Transverse colon (tissue), 4 donors: ENCODE measurements at regions not wholly inside any gene's neighbourhood (a gene's known extent, or its start where the extent isn't known, plus 50 kb on each side); places are given as distances from the start of the nearest gene placed in this dataset.

Experiments
- DNase-seq: peaks from one replicate; pipeline ENCODE4 v3.0.0-alpha.2; 2019
- H3K27ac ChIP-seq, 4 donors: fragments of 200-600 bp; sonication (generic); 2 replicates each; pipeline ENCODE4 v1.5.1; 2016 to 2018; ENCODE audit warnings: inconsistent platforms in 4 of 4
- H3K27me3 ChIP-seq: fragments of 200-600 bp; sonication (generic); 2 replicates; pipeline ENCODE4 v1.5.1; 2017; ENCODE audit warnings: inconsistent platforms
- H3K36me3 ChIP-seq, 4 donors: fragments of 200-600 bp; sonication (generic); 2 replicates each; pipeline ENCODE4 v1.5.1; 2017 to 2019; ENCODE audit warnings: inconsistent platforms in 4 of 4
- H3K4me1 ChIP-seq, 4 donors: fragments of 200-600 bp; sonication (generic); 2 replicates each; pipeline ENCODE4 v1.5.1; 2017 to 2020; ENCODE audit warnings: inconsistent platforms in 4 of 4
- H3K4me3 ChIP-seq, 4 donors: fragments of 200-600 bp; sonication (generic); 1 replicate in 1 of 4; 2 replicates in 3 of 4; pipeline versions ENCODE4 v1.5.1 to v1.6.1; 2017 to 2019; ENCODE audit warnings: inconsistent platforms in 4 of 4
- H3K9me3 ChIP-seq, 2 donors: fragments of 200-600 bp; sonication (generic); 2 replicates each; pipeline ENCODE4 v1.5.1; 2017 to 2019; ENCODE audit warnings: inconsistent platforms in 2 of 2
- CTCF ChIP-seq, 5 experiments: fragments of 200-600 bp in 3 of 5; fragments of 450-650 bp in 2 of 5; sonication (generic) in 3 of 5; IDR thresholded peaks; 1 replicate in 2 of 5; 2 replicates in 3 of 5; pipeline ENCODE4 v1.5.1; 2016 to 2017; ENCODE audit warnings: antibody characterized with exemption in 5 of 5, inconsistent platforms in 3 of 5, mild to moderate bottlenecking in 2 of 5, moderate library complexity in 1 of 5
- EP300 ChIP-seq: sonication (generic); formaldehyde crosslinking; IDR thresholded peaks from one replicate; pipeline ENCODE4 v1.6.1; 2017; ENCODE audit warnings: antibody characterized with exemption, low read depth
- POLR2A ChIP-seq: fragments of 450-650 bp; IDR thresholded peaks from one replicate; pipeline ENCODE4 v1.6.1; 2016; ENCODE audit warnings: antibody characterized with exemption, mild to moderate bottlenecking, moderate library complexity
- POLR2AphosphoS5 ChIP-seq, 3 donors: sonication (generic); formaldehyde crosslinking; IDR thresholded peaks; one replicate each; pipeline ENCODE4 v1.6.1; 2016; ENCODE audit warnings: antibody characterized with exemption in 3 of 3
- WGBS, 2 donors: methylation state at CpG; one replicate each; pipeline ENCODE4 v1.1.5; 2018; ENCODE audit warnings: low coverage in 1 of 2; 5-methylcytosine and 5-hydroxymethylcytosine counted together
- in situ Hi-C, 4 donors: fragments of 200-750 bp; cut with MboI; loops; one replicate each; pipeline versions ENCODE4 v1.15.0 to v1.15.1; 2017; ENCODE audit warnings: low sequenced_read_pairs in 3 of 4, low pct_ligation_motif_present in 1 of 4, low pct_unique_long_range_greater_than_20kb in 1 of 4
- intact Hi-C: fragments of 100-400 bp; cut with DNase I; formaldehyde crosslinking; loops from one replicate; pipeline ENCODE4 v1.15.1; 2023; ENCODE audit warnings: low total_unique reads

GRCh38 chr1:37102656-37103382, 68.5 kb upstream of the GRIK3 start:
- no peak for TF ChIP-seq EP300
- no peak for TF ChIP-seq CTCF (IDR thresholded peaks at IDR 0.05)
- TF ChIP-seq POLR2A: no peak
- TF ChIP-seq POLR2AphosphoS5 (IDR thresholded peaks at IDR 0.05): no peak
- 78 to 80% methylated on average over 2 of the region's 2 CpGs for WGBS, 2 donors
- Histone ChIP-seq H3K36me3 (no peaks in the 10 kb centered on the region), H3K9me3 (no peaks in the 10 kb centered on the region), H3K4me1 (no peaks in the 10 kb centered on the region), H3K4me3 (no peak overlapping the region), H3K27me3 (peaks cover 4% of the 10 kb centered on the region), H3K27ac (no peak overlapping the region)
- no peak for DNase-seq
- intact Hi-C loops (no loop called here), in situ Hi-C loops (no loop called here)

- H3K4me3 ChIP-seq: no peak overlapping the region
- intact Hi-C loops: no loop called here
- in situ Hi-C loops: no loop called here
- H3K4me1 ChIP-seq: no peaks in the 10 kb centered on the region
- 75% methylated on average over 5 of the region's 5 CpGs; no CpG with 5 or more reads in 1 of the 2 donors for WGBS, 2 donors
- H3K27me3 ChIP-seq: peaks cover 4% of the 10 kb centered on the region
- H3K9me3 ChIP-seq: no peaks in the 10 kb centered on the region
- H3K27ac ChIP-seq: no peak overlapping the region
- no peaks in the 10 kb centered on the region for H3K36me3 ChIP-seq
- no peak for DNase-seq
- TF ChIP-seq POLR2AphosphoS5 (IDR thresholded peaks at IDR 0.05) (no peak), CTCF (IDR thresholded peaks at IDR 0.05) (no peak), EP300 (no peak), POLR2A (no peak)
These were observed 71.6 kb upstream of the GRIK3 start for GRCh38 chr1:37105911-37106310.

- no peaks in the 10 kb centered on the region for H3K27me3 ChIP-seq
- DNase-seq: no peak
- no peak overlapping the region for H3K4me3 ChIP-seq
- no peak overlapping the region for H3K27ac ChIP-seq
- no peak for TF ChIP-seq EP300
- TF ChIP-seq POLR2AphosphoS5 (IDR thresholded peaks at IDR 0.05): no peak
- TF ChIP-seq POLR2A: no peak
- TF ChIP-seq CTCF (IDR thresholded peaks at IDR 0.05): no peak
- in situ Hi-C loops (no loop called here), intact Hi-C loops (no loop called here)
- no peaks in the 10 kb centered on the region for H3K9me3 ChIP-seq
- WGBS, 2 donors: 69% methylated on average over 5 of the region's 5 CpGs; no CpG with 5 or more reads in 1 of the 2 donors
- no peaks in the 10 kb centered on the region for H3K4me1 ChIP-seq
- H3K36me3 ChIP-seq: no peaks in the 10 kb centered on the region
These were observed 73.0 kb upstream of the GRIK3 start for GRCh38 chr1:37107153-37107907.

GRCh38 chr1:37108596-37109188, 74.4 kb upstream of the GRIK3 start:
- no peaks in the 10 kb centered on the region for H3K36me3 ChIP-seq
- H3K27ac ChIP-seq: no peak overlapping the region
- TF ChIP-seq EP300 (no peak), POLR2AphosphoS5 (IDR thresholded peaks at IDR 0.05) (no peak), POLR2A (no peak), CTCF (IDR thresholded peaks at IDR 0.05) (no peak)
- intact Hi-C loops (no loop called here), in situ Hi-C loops (no loop called here)
- 60 to 74% methylated on average over 1 to 9 of the region's 9 CpGs for WGBS, 2 donors
- H3K9me3 ChIP-seq: no peaks in the 10 kb centered on the region
- no peaks in the 10 kb centered on the region for H3K27me3 ChIP-seq
- no peak overlapping the region for H3K4me3 ChIP-seq
- DNase-seq: no peak
- no peaks in the 10 kb centered on the region for H3K4me1 ChIP-seq
